GM23338 (cell line): ENCODE measurements at regions not wholly inside any gene's neighbourhood (a gene's known extent, or its start where the extent isn't known, plus 50 kb on each side); places are given as distances from the start of the nearest gene placed in this dataset.

Experiments used
- ATAC-seq: fragments of 200-7000 bp; cut with Tn5 transposase; 3 replicates; pipeline ENCODE4 v1.9.1; 2020
- DNase-seq: peaks from one replicate; pipeline ENCODE4 v3.0.0-alpha.2; 2015; ENCODE audit warnings: low spot score
- H2AFZ ChIP-seq: fragments of 200-600 bp; sonication (generic); 2 replicates; pipeline ENCODE4 v1.8.0; 2016; ENCODE audit warnings: antibody characterized with exemption, mild to moderate bottlenecking, moderate library complexity
- H3F3A ChIP-seq: fragments of 200-600 bp; sonication (generic); replicated peaks from 2 replicates; pipeline ENCODE4 v1.8.0; 2017; ENCODE audit warnings: antibody characterized with exemption, mixed run types, low read depth
- H3K27ac ChIP-seq: fragments of 200-600 bp; sonication (generic); 2 replicates; pipeline ENCODE4 v1.6.1; 2016; ENCODE audit warnings: low read depth
- H3K27me3 ChIP-seq: fragments of 200-600 bp; sonication (generic); 2 replicates; pipeline ENCODE4 v1.8.0; 2016; ENCODE audit warnings: mild to moderate bottlenecking, mixed run types, moderate library complexity; ENCODE audit not compliant: insufficient read depth
- H3K36me3 ChIP-seq: fragments of 200-600 bp; sonication (generic); 2 replicates; pipeline ENCODE4 v1.8.0; 2016; ENCODE audit warnings: mild to moderate bottlenecking; ENCODE audit not compliant: insufficient read depth
- H3K4me1 ChIP-seq: fragments of 200-600 bp; sonication (generic); 2 replicates; pipeline ENCODE4 v1.8.0; 2016; ENCODE audit warnings: mild to moderate bottlenecking, moderate library complexity; ENCODE audit not compliant: insufficient read depth
- H3K4me2 ChIP-seq: fragments of 200-600 bp; sonication (generic); 2 replicates; pipeline ENCODE4 v1.7.1; 2017; ENCODE audit warnings: mixed run types
- H3K4me3 ChIP-seq: fragments of 200-600 bp; sonication (generic); 2 replicates; pipeline ENCODE4 v1.6.1; 2016; ENCODE audit warnings: mixed run types
- H3K79me2 ChIP-seq: fragments of 200-600 bp; sonication (generic); replicated peaks from 2 replicates; pipeline ENCODE4 v1.8.0; 2017; ENCODE audit warnings: mild to moderate bottlenecking; ENCODE audit not compliant: insufficient read depth
- H3K9me2 ChIP-seq: fragments of 200-600 bp; sonication (generic); 2 replicates; pipeline ENCODE4 v1.8.0; 2017; ENCODE audit not compliant: insufficient read depth
- H4K20me1 ChIP-seq: fragments of 200-600 bp; sonication (generic); replicated peaks from 2 replicates; pipeline ENCODE4 v1.8.0; 2017; ENCODE audit warnings: mild to moderate bottlenecking; ENCODE audit not compliant: insufficient read depth
- H3K27ac Mint-ChIP-seq: 2 replicates; pipeline ENCODE4 v1.8.0; 2020; ENCODE audit warnings: inconsistent platforms, mild to moderate bottlenecking, moderate library complexity, mixed read lengths
- H3K27me3 Mint-ChIP-seq: 3 replicates; pipeline ENCODE4 v1.8.0; 2022; ENCODE audit warnings: low read depth, mild to moderate bottlenecking, moderate library complexity, mixed read lengths, inconsistent platforms; ENCODE audit not compliant: insufficient read depth, poor library complexity
- H3K36me3 Mint-ChIP-seq: 3 replicates; pipeline ENCODE4 v1.8.0; 2021; ENCODE audit warnings: low read depth, mild to moderate bottlenecking, inconsistent platforms, moderate library complexity, mixed read lengths
- H3K4me1 Mint-ChIP-seq: 3 replicates; pipeline ENCODE4 v1.8.0; 2020; ENCODE audit warnings: mild to moderate bottlenecking, inconsistent platforms, mixed read lengths
- H3K4me3 Mint-ChIP-seq: 3 replicates; pipeline ENCODE4 v1.8.0; 2021; ENCODE audit warnings: moderate library complexity, mild to moderate bottlenecking, inconsistent platforms, mixed read lengths
- H3K9me3 Mint-ChIP-seq: 3 replicates; pipeline ENCODE4 v1.8.0; 2020; ENCODE audit warnings: moderate library complexity, mild to moderate bottlenecking, inconsistent platforms, mixed read lengths
- CREB1 ChIP-seq: fragments of 250-450 bp; sonication (Bioruptor Pico); IDR thresholded peaks from 2 replicates; pipeline ENCODE4 v1.5.0; 2020; ENCODE audit warnings: low read depth, mild to moderate bottlenecking, moderate library complexity
- EZH2 ChIP-seq: fragments of 200-600 bp; sonication (generic); IDR thresholded peaks from one replicate; pipeline ENCODE4 v1.8.0; 2017; ENCODE audit warnings: antibody characterized with exemption, mild to moderate bottlenecking, low read depth; ENCODE audit not compliant: unreplicated experiment
- EZH2phosphoT487 ChIP-seq: fragments of 200-600 bp; sonication (generic); IDR thresholded peaks from one replicate; pipeline ENCODE4 v1.8.1; 2018; ENCODE audit warnings: antibody characterized with exemption; ENCODE audit not compliant: unreplicated experiment
- JUNB ChIP-seq: IDR thresholded peaks from one replicate; pipeline ENCODE4 v1.6.1; 2016; ENCODE audit warnings: antibody characterized with exemption; ENCODE audit not compliant: unreplicated experiment
- NANOG ChIP-seq: IDR thresholded peaks from 2 replicates; pipeline ENCODE4 v1.6.1; 2016; ENCODE audit warnings: antibody characterized with exemption, borderline replicate concordance
- POLR2AphosphoS5 ChIP-seq: IDR thresholded peaks from 2 replicates; pipeline ENCODE4 v1.6.1; 2016; ENCODE audit warnings: antibody characterized with exemption, low read depth
- STAT1 ChIP-seq: IDR thresholded peaks from one replicate; pipeline ENCODE4 v1.6.1; 2016; ENCODE audit warnings: antibody characterized with exemption; ENCODE audit not compliant: unreplicated experiment
- ZNF114 ChIP-seq: fragments of 250-450 bp; sonication (Bioruptor Pico); IDR thresholded peaks from 2 replicates; pipeline ENCODE4 v1.5.0; 2020; ENCODE audit warnings: mild to moderate bottlenecking, moderate library complexity
- ZNF331 ChIP-seq: fragments of 250-450 bp; sonication (Bioruptor Pico); IDR thresholded peaks from 2 replicates; pipeline ENCODE4 v1.5.0; 2020; ENCODE audit warnings: low read depth, mild to moderate bottlenecking, moderate library complexity
- TF ChIP-seq, protein P1 (sequence below): IDR thresholded peaks from 2 replicates; pipeline ENCODE4 v1.6.1; 2016; ENCODE audit warnings: antibody characterized with exemption
- TF ChIP-seq, protein P2 (sequence below), 2 experiments: fragments of 200-600 bp in 1 of 2; sonication (generic) in 1 of 2; conservative IDR thresholded peaks; 2 replicates each; pipeline versions ENCODE4 v1.5.1 to v1.6.1; 2016 to 2017; ENCODE audit warnings: antibody characterized with exemption in 2 of 2, low read depth in 2 of 2, mild to moderate bottlenecking in 2 of 2, moderate library complexity in 1 of 2
- TF ChIP-seq, protein P3 (sequence below): fragments of 250-450 bp; sonication (Bioruptor Pico); IDR thresholded peaks from 2 replicates; pipeline ENCODE4 v1.5.0; 2020; ENCODE audit warnings: mild to moderate bottlenecking, moderate library complexity
- TF ChIP-seq, protein P4 (sequence below): IDR thresholded peaks from one replicate; pipeline ENCODE4 v1.6.1; 2018; ENCODE audit warnings: antibody characterized with exemption; ENCODE audit not compliant: unreplicated experiment

DNA sequence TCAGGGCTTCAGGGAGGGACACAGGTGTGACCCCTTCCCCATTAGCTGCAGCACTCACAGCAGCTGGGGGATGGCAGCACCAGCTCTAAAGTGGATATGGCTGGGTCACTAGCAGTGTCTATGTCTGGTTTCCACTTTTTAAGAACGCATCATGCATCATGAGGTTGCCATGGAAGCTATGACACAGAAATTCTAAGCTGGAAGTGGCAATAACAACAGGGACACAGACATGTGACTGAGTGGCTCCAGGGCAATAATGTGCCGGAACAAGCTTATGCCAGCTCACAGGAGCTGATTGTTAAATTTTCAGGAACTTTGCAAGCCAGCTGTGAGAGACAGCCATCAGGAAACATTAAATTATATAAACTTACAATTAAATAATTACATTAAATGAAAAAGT is 51.2 kb upstream of the NFASC start:
- no peak overlapping the region for H3K4me3 Mint-ChIP-seq
- Histone ChIP-seq H3K4me3 (no peak overlapping the region), H3K79me2 (no peaks in the 10 kb centered on the region), H3K27ac (no peak overlapping the region), H3F3A (no peaks in the 10 kb centered on the region), H3K27me3 (no peaks in the 10 kb centered on the region), H3K4me2 (no peak overlapping the region), H3K9me2 (no peaks in the 10 kb centered on the region), H2AFZ (no peak overlapping the region), H3K36me3 (no peaks in the 10 kb centered on the region), H3K4me1 (no peaks in the 10 kb centered on the region), H4K20me1 (no peaks in the 10 kb centered on the region; the same call in 1 of the 2 replicates)
- peaks cover 5% of the 10 kb centered on the region for H3K27me3 Mint-ChIP-seq
- DNase-seq (no peak), ATAC-seq (no peak)
- H3K9me3 Mint-ChIP-seq = no peaks in the 10 kb centered on the region
- H3K36me3 Mint-ChIP-seq = no peaks in the 10 kb centered on the region
- no peak for TF ChIP-seq ZNF331 (CRISPR knock-in tag)
- no peak for TF ChIP-seq ZNF114 (CRISPR knock-in tag)
- TF ChIP-seq, protein P1, sequence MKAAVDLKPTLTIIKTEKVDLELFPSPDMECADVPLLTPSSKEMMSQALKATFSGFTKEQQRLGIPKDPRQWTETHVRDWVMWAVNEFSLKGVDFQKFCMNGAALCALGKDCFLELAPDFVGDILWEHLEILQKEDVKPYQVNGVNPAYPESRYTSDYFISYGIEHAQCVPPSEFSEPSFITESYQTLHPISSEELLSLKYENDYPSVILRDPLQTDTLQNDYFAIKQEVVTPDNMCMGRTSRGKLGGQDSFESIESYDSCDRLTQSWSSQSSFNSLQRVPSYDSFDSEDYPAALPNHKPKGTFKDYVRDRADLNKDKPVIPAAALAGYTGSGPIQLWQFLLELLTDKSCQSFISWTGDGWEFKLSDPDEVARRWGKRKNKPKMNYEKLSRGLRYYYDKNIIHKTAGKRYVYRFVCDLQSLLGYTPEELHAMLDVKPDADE = no peak
- TF ChIP-seq, protein P2, sequence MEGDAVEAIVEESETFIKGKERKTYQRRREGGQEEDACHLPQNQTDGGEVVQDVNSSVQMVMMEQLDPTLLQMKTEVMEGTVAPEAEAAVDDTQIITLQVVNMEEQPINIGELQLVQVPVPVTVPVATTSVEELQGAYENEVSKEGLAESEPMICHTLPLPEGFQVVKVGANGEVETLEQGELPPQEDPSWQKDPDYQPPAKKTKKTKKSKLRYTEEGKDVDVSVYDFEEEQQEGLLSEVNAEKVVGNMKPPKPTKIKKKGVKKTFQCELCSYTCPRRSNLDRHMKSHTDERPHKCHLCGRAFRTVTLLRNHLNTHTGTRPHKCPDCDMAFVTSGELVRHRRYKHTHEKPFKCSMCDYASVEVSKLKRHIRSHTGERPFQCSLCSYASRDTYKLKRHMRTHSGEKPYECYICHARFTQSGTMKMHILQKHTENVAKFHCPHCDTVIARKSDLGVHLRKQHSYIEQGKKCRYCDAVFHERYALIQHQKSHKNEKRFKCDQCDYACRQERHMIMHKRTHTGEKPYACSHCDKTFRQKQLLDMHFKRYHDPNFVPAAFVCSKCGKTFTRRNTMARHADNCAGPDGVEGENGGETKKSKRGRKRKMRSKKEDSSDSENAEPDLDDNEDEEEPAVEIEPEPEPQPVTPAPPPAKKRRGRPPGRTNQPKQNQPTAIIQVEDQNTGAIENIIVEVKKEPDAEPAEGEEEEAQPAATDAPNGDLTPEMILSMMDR (conservative IDR thresholded peaks at IDR 0.05; ENCODE audit: low read depth in 2 of 2) = no peak
- TF ChIP-seq EZH2 = no peak
- TF ChIP-seq, protein P3, sequence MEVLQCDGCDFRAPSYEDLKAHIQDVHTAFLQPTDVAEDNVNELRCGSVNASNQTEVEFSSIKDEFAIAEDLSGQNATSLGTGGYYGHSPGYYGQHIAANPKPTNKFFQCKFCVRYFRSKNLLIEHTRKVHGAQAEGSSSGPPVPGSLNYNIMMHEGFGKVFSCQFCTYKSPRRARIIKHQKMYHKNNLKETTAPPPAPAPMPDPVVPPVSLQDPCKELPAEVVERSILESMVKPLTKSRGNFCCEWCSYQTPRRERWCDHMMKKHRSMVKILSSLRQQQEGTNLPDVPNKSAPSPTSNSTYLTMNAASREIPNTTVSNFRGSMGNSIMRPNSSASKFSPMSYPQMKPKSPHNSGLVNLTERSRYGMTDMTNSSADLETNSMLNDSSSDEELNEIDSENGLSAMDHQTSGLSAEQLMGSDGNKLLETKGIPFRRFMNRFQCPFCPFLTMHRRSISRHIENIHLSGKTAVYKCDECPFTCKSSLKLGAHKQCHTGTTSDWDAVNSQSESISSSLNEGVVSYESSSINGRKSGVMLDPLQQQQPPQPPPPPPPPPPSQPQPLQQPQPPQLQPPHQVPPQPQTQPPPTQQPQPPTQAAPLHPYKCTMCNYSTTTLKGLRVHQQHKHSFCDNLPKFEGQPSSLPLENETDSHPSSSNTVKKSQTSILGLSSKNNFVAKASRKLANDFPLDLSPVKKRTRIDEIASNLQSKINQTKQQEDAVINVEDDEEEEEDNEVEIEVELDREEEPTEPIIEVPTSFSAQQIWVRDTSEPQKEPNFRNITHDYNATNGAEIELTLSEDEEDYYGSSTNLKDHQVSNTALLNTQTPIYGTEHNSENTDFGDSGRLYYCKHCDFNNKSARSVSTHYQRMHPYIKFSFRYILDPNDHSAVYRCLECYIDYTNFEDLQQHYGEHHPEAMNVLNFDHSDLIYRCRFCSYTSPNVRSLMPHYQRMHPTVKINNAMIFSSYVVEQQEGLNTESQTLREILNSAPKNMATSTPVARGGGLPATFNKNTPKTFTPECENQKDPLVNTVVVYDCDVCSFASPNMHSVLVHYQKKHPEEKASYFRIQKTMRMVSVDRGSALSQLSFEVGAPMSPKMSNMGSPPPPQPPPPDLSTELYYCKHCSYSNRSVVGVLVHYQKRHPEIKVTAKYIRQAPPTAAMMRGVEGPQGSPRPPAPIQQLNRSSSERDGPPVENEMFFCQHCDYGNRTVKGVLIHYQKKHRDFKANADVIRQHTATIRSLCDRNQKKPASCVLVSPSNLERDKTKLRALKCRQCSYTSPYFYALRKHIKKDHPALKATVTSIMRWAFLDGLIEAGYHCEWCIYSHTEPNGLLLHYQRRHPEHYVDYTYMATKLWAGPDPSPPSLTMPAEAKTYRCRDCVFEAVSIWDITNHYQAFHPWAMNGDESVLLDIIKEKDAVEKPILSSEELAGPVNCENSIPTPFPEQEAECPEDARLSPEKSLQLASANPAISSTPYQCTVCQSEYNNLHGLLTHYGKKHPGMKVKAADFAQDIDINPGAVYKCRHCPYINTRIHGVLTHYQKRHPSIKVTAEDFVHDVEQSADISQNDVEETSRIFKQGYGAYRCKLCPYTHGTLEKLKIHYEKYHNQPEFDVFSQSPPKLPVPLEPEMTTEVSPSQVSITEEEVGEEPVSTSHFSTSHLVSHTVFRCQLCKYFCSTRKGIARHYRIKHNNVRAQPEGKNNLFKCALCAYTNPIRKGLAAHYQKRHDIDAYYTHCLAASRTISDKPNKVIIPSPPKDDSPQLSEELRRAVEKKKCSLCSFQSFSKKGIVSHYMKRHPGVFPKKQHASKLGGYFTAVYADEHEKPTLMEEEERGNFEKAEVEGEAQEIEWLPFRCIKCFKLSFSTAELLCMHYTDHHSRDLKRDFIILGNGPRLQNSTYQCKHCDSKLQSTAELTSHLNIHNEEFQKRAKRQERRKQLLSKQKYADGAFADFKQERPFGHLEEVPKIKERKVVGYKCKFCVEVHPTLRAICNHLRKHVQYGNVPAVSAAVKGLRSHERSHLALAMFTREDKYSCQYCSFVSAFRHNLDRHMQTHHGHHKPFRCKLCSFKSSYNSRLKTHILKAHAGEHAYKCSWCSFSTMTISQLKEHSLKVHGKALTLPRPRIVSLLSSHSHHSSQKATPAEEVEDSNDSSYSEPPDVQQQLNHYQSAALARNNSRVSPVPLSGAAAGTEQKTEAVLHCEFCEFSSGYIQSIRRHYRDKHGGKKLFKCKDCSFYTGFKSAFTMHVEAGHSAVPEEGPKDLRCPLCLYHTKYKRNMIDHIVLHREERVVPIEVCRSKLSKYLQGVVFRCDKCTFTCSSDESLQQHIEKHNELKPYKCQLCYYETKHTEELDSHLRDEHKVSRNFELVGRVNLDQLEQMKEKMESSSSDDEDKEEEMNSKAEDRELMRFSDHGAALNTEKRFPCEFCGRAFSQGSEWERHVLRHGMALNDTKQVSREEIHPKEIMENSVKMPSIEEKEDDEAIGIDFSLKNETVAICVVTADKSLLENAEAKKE (CRISPR knock-in tag) = no peak
- no peak for TF ChIP-seq EZH2phosphoT487
- TF ChIP-seq, protein P4, sequence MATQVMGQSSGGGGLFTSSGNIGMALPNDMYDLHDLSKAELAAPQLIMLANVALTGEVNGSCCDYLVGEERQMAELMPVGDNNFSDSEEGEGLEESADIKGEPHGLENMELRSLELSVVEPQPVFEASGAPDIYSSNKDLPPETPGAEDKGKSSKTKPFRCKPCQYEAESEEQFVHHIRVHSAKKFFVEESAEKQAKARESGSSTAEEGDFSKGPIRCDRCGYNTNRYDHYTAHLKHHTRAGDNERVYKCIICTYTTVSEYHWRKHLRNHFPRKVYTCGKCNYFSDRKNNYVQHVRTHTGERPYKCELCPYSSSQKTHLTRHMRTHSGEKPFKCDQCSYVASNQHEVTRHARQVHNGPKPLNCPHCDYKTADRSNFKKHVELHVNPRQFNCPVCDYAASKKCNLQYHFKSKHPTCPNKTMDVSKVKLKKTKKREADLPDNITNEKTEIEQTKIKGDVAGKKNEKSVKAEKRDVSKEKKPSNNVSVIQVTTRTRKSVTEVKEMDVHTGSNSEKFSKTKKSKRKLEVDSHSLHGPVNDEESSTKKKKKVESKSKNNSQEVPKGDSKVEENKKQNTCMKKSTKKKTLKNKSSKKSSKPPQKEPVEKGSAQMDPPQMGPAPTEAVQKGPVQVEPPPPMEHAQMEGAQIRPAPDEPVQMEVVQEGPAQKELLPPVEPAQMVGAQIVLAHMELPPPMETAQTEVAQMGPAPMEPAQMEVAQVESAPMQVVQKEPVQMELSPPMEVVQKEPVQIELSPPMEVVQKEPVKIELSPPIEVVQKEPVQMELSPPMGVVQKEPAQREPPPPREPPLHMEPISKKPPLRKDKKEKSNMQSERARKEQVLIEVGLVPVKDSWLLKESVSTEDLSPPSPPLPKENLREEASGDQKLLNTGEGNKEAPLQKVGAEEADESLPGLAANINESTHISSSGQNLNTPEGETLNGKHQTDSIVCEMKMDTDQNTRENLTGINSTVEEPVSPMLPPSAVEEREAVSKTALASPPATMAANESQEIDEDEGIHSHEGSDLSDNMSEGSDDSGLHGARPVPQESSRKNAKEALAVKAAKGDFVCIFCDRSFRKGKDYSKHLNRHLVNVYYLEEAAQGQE = no peak
- TF ChIP-seq POLR2AphosphoS5 = no peak
- TF ChIP-seq JUNB = no peak
- no peak for TF ChIP-seq STAT1
- no peak for TF ChIP-seq CREB1 (CRISPR knock-in tag)
- TF ChIP-seq NANOG = no peak
- H3K4me1 Mint-ChIP-seq = no peaks in the 10 kb centered on the region
- no peak overlapping the region for H3K27ac Mint-ChIP-seq
